Ovary (tissue), 7 donors: ENCODE measurements at regions not wholly inside any gene's neighbourhood (a gene's known extent, or its start where the extent isn't known, plus 50 kb on each side); places are given as distances from the start of the nearest gene placed in this dataset.
"Not testable (repeated sequence)": the region's sequence is repeated elsewhere in the genome, so short reads cannot be mapped to it uniquely, and the experiment has no call there.

Experiments
- DNase-seq, 5 donors: peaks; one replicate each; pipeline ENCODE4 v3.0.0-alpha.2; 2019 to 2020
- H3K27ac ChIP-seq, 2 donors: fragments of 200-600 bp; one replicate each; pipeline versions ENCODE4 v1.5.1 to v1.8.0; 2019 to 2022
- H3K27me3 ChIP-seq: fragments of 200-600 bp; one replicate; pipeline ENCODE4 v1.8.0; 2022
- H3K36me3 ChIP-seq: fragments of 200-600 bp; sonication (generic); one replicate; pipeline ENCODE4 v1.5.1; 2019
- H3K4me1 ChIP-seq: one replicate; pipeline ENCODE4 v1.8.1; 2013; ENCODE audit warnings: mild to moderate bottlenecking, moderate library complexity; ENCODE audit not compliant: insufficient read depth
- H3K4me3 ChIP-seq: fragments of 200-600 bp; sonication (generic); one replicate; pipeline ENCODE4 v1.5.1; 2017
- H3K9me3 ChIP-seq, 2 donors: fragments of 200-600 bp in 1 of 2; sonication (generic) in 1 of 2; one replicate each; pipeline versions ENCODE4 v1.5.1 to v1.8.1; 2013 to 2019; ENCODE audit warnings: mild to moderate bottlenecking in 1 of 2, moderate library complexity in 1 of 2
- EP300 ChIP-seq: sonication (generic); formaldehyde crosslinking; IDR thresholded peaks from one replicate; pipeline ENCODE4 v1.6.1; 2017; ENCODE audit warnings: antibody characterized with exemption
- POLR2A ChIP-seq: fragments of 450-650 bp; IDR thresholded peaks from one replicate; pipeline ENCODE4 v1.6.1; 2017; ENCODE audit warnings: antibody characterized with exemption, mild to moderate bottlenecking, moderate library complexity
- WGBS, 3 donors: extraction: QIAGEN DNeasy Blood & Tissue Kit in 1 of 3; methylation state at CpG; one replicate each; pipeline versions ENCODE4 v1.1.5 to v1.1.7; 2013 to 2017; 5-methylcytosine and 5-hydroxymethylcytosine counted together
- intact Hi-C, 4 donors: fragments of 100-400 bp; cut with DNase I; formaldehyde crosslinking; loops; one replicate each; pipeline versions ENCODE4 v1.11.0 to v1.15.1; 2022 to 2023
- TF ChIP-seq, protein P1 (sequence below), 3 donors: fragments of 450-650 bp in 2 of 3; fragments of 200-600 bp in 1 of 3; IDR thresholded peaks; one replicate each; pipeline versions ENCODE4 v1.5.1 to v1.8.0; 2016 to 2022; ENCODE audit warnings: antibody characterized with exemption in 3 of 3, mild to moderate bottlenecking in 1 of 3
- donor health status: DM: no; HTN: no; CAD: no; lungs with moderate emphysema.
- donor health status: DM: no; HTN: no; CAD: no.
- donor health status: Bipolar disorder and iron deficiency.
- donor health status: DM: no; HTN: no; CAD: no.
- donor health status: DM: yes; HTN: yes; CAD: no.

DNA sequence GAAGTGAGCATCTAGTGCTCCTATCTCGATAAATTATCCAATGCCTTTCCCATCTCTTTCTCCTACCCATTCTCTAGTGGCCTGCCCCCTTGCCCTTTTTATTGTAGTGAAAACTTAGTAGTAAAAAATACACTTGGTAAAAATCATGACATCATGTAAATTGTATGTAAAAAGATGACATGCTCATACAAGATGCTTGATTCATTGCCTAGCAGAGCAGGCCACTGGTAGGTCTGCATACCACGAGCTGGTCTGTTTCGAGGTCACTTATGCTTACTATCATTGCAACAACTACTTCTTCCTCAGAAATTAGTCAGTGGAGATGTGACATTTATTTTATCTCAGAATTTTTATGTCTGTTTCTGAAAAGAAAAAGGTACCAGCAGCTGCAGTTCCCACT is 177.3 kb downstream of the C9orf152 start:
- Histone ChIP-seq H3K4me1 (no peaks in the 10 kb centered on the region), H3K27me3 (no peaks in the 10 kb centered on the region), H3K36me3 (no peaks in the 10 kb centered on the region), H3K9me3 (no peaks in the 10 kb centered on the region), H3K27ac (no peak overlapping the region), H3K4me3 (no peak overlapping the region)
- intact Hi-C loops = no loop called here
- WGBS, 3 donors = 82 to 96% (median 87%) methylated on average over 3 of the region's 3 CpGs
- no peak for DNase-seq
- TF ChIP-seq EP300 = no peak
- no peak for TF ChIP-seq POLR2A
- TF ChIP-seq, protein P1, sequence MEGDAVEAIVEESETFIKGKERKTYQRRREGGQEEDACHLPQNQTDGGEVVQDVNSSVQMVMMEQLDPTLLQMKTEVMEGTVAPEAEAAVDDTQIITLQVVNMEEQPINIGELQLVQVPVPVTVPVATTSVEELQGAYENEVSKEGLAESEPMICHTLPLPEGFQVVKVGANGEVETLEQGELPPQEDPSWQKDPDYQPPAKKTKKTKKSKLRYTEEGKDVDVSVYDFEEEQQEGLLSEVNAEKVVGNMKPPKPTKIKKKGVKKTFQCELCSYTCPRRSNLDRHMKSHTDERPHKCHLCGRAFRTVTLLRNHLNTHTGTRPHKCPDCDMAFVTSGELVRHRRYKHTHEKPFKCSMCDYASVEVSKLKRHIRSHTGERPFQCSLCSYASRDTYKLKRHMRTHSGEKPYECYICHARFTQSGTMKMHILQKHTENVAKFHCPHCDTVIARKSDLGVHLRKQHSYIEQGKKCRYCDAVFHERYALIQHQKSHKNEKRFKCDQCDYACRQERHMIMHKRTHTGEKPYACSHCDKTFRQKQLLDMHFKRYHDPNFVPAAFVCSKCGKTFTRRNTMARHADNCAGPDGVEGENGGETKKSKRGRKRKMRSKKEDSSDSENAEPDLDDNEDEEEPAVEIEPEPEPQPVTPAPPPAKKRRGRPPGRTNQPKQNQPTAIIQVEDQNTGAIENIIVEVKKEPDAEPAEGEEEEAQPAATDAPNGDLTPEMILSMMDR (IDR thresholded peaks at IDR 0.05) = no peak

- Histone ChIP-seq H3K27me3 (no peaks in the 10 kb centered on the region), H3K9me3 (no peaks in the 10 kb centered on the region), H3K4me3 (no peak overlapping the region), H3K4me1 (no peaks in the 10 kb centered on the region), H3K36me3 (no peaks in the 10 kb centered on the region), H3K27ac (no peak overlapping the region)
- intact Hi-C loops = no loop called here
- WGBS, 3 donors = 69 to 86% (median 77%) methylated on average over 3 of the region's 3 CpGs
- DNase-seq = no peak
- no peak for TF ChIP-seq POLR2A
- TF ChIP-seq, protein P1 (IDR thresholded peaks at IDR 0.05) = no peak
- no peak for TF ChIP-seq EP300
These were observed 176.3 kb downstream of the C9orf152 start for GRCh38 chr9:110031511-110032173.

- H3K9me3 ChIP-seq, intact Hi-C loops, H3K27ac ChIP-seq, H3K4me3 ChIP-seq, H3K36me3 ChIP-seq, H3K4me1 ChIP-seq, H3K27me3 ChIP-seq, DNase-seq: not testable (repeated sequence)
- WGBS, 3 donors = 95 to 97% (median 96%) methylated on average over 7 of the region's 7 CpGs
These were observed 175.4 kb downstream of the C9orf152 start for GRCh38 chr9:110032532-110032931.

DNA sequence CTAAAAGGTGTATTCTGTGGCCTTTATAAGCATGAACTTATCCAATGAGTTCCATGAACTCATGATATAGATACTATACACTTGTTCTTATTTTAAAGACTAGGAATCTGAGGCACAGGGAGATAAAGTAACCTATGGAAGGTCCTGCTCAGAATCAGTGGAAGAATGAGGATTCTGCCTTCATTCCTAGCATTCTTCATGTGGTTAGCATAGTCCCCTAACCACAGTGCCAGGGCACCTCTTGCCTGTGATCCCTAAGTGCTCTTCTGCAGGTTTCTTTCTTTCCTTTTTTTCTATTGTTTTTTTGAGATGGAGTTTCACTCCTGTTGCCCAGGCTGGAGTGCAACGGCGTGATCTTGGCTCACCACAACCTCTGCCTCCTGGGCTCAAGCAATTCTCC is 174.1 kb downstream of the C9orf152 start:
- DNase-seq = no peak
- no peak overlapping the region for H3K4me3 ChIP-seq
- TF ChIP-seq EP300 (no peak), POLR2A (no peak)
- TF ChIP-seq, protein P1 (IDR thresholded peaks at IDR 0.05) = no peak
- 96 to 98% (median 98%) methylated on average over 2 of the region's 2 CpGs for whole genome bisulfite sequencing, 3 donors
- intact Hi-C loops = no loop called here
- no peaks in the 10 kb centered on the region for H3K36me3 ChIP-seq
- H3K27me3 ChIP-seq = no peaks in the 10 kb centered on the region
- H3K4me1 ChIP-seq = no peaks in the 10 kb centered on the region
- no peak overlapping the region for H3K27ac ChIP-seq
- no peaks in the 10 kb centered on the region for H3K9me3 ChIP-seq

DNA sequence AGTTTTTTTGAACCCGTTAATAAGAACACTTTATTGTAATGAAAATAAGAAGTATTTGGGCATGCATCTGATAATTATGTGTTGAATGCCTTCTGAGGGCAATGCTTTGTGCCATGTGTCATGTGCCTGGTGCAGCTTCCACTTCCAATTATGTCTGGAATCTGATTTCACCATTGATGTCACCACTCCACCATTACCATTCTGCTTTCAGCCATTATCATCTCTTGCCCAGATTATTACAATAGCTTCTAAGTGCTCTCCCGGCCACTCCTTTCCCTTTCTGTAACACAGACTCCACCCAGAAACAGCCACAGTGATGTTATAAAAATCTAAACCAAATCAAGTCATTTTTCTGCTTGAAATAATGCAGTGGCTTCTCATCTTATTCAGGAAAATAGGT is 171.7 kb downstream of the C9orf152 start:
- intact Hi-C loops = no loop called here
- TF ChIP-seq POLR2A = no peak
- no peak for TF ChIP-seq EP300
- TF ChIP-seq, protein P1 (IDR thresholded peaks at IDR 0.05) = no peak
- Histone ChIP-seq H3K36me3 (no peaks in the 10 kb centered on the region), H3K4me3 (no peak overlapping the region), H3K27ac (no peak overlapping the region), H3K27me3 (no peaks in the 10 kb centered on the region), H3K4me1 (no peaks in the 10 kb centered on the region), H3K9me3 (no peaks in the 10 kb centered on the region)
- WGBS, 3 donors = 81 to 92% (median 83%) methylated on average over 2 of the region's 2 CpGs
- no peak for DNase-seq
